Natural killer cell (primary cell): ENCODE measurements at regions not wholly inside any gene's neighbourhood (a gene's known extent, or its start where the extent isn't known, plus 50 kb on each side); places are given as distances from the start of the nearest gene placed in this dataset.

Source experiments
- ATAC-seq, 3 donors: fragments of 150-1000 bp in 2 of 3; fragments of 200-7000 bp in 1 of 3; cut with Tn5 transposase; 1 replicate in 1 of 3; 2 replicates in 2 of 3; pipeline ENCODE4 v1.10.0; 2021; ENCODE audit warnings: mild to moderate bottlenecking in 2 of 3, moderate library complexity in 2 of 3
- DNase-seq, 2 donors: peaks; one replicate each; pipeline versions ENCODE4 v3.0.0 to v3.0.0-alpha.2; 2013 to 2021; ENCODE audit warnings: mixed read lengths in 1 of 2
- H3K27ac ChIP-seq: one replicate; pipeline ENCODE4 v1.5.1; 2013; ENCODE audit warnings: mild to moderate bottlenecking, low read length
- H3K27me3 ChIP-seq: one replicate; pipeline ENCODE4 v1.6.1; 2013; ENCODE audit warnings: low read length; ENCODE audit not compliant: control insufficient read depth, insufficient read depth
- H3K36me3 ChIP-seq: one replicate; pipeline ENCODE4 v1.6.1; 2013; ENCODE audit warnings: low read length; ENCODE audit not compliant: control insufficient read depth, insufficient read depth
- H3K4me1 ChIP-seq: one replicate; pipeline ENCODE4 v1.6.1; 2013; ENCODE audit warnings: low read length; ENCODE audit not compliant: control insufficient read depth, insufficient read depth
- H3K4me3 ChIP-seq: one replicate; pipeline ENCODE4 v1.5.1; 2013; ENCODE audit warnings: low read length
- H3K9me3 ChIP-seq: one replicate; pipeline ENCODE4 v1.6.1; 2013; ENCODE audit warnings: low read length; ENCODE audit not compliant: control insufficient read depth, insufficient read depth
- H3K27ac Mint-ChIP-seq, 2 donors: one replicate each; pipeline ENCODE4 v1.8.0; 2022; ENCODE audit warnings: mild to moderate bottlenecking in 2 of 2, mixed read lengths in 2 of 2, moderate library complexity in 1 of 2
- H3K27me3 Mint-ChIP-seq, 2 donors: one replicate each; pipeline ENCODE4 v1.8.0; 2022; ENCODE audit warnings: low read depth in 2 of 2, mixed read lengths in 2 of 2
- H3K36me3 Mint-ChIP-seq: one replicate; pipeline ENCODE4 v1.8.0; 2022; ENCODE audit warnings: mixed read lengths
- H3K4me1 Mint-ChIP-seq, 2 donors: one replicate each; pipeline ENCODE4 v1.8.0; 2022; ENCODE audit warnings: mixed read lengths in 2 of 2
- H3K4me3 Mint-ChIP-seq: one replicate; pipeline ENCODE4 v1.8.0; 2022; ENCODE audit warnings: mild to moderate bottlenecking, moderate library complexity, mixed read lengths
- H3K9me3 Mint-ChIP-seq, 2 donors: one replicate each; pipeline ENCODE4 v1.8.0; 2022; ENCODE audit warnings: mixed read lengths in 2 of 2
- WGBS: methylation state at CpG from one replicate; pipeline ENCODE4 v1.1.7; 2013; ENCODE audit warnings: missing lambda C conversion rate; ENCODE audit not compliant: insufficient coverage; 5-methylcytosine and 5-hydroxymethylcytosine counted together
- intact Hi-C: fragments of 100-400 bp; cut with micrococcal nuclease; formaldehyde crosslinking; loops from one replicate; pipeline ENCODE4 v1.14.2; 2022
- TF ChIP-seq, protein P1 (sequence below): fragments of 200-600 bp; IDR thresholded peaks from one replicate; pipeline ENCODE4 v1.8.0; 2022; ENCODE audit warnings: antibody characterized with exemption

DNA sequence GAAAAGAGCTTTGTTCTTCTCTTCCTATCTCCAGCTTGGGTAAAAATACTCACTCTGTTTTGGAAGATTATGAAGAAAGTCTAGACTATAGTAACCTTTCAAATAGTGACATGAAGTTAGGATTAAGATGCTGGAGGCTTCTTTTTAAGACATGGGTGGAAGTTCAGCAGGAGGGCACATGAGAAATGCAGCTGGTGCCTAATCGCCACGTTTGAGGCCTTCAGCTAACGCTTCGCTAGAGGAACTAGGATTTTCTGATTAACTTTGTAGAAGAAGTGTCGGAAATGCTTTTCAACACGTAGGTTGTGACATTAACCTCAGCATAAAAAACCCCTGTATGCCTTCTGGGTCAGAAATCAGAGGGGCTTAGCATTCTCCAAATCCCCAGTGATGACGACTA, 348.1 kb upstream of the MAP3K7 start:
- peaks cover 3% of the 10 kb centered on the region for H3K27me3 ChIP-seq
- Mint-ChIP-seq H3K27ac (no peak overlapping the region), H3K27me3 (peaks cover 3 to 6% of the 10 kb centered on the region in 2 donors), H3K4me1 (no peaks in the 10 kb centered on the region), H3K4me3 (no peak overlapping the region), H3K9me3 (no peaks in the 10 kb centered on the region), H3K36me3 (no peaks in the 10 kb centered on the region)
- no peak overlapping the region for H3K27ac ChIP-seq
- H3K36me3 ChIP-seq: no peaks in the 10 kb centered on the region
- TF ChIP-seq, protein P1, sequence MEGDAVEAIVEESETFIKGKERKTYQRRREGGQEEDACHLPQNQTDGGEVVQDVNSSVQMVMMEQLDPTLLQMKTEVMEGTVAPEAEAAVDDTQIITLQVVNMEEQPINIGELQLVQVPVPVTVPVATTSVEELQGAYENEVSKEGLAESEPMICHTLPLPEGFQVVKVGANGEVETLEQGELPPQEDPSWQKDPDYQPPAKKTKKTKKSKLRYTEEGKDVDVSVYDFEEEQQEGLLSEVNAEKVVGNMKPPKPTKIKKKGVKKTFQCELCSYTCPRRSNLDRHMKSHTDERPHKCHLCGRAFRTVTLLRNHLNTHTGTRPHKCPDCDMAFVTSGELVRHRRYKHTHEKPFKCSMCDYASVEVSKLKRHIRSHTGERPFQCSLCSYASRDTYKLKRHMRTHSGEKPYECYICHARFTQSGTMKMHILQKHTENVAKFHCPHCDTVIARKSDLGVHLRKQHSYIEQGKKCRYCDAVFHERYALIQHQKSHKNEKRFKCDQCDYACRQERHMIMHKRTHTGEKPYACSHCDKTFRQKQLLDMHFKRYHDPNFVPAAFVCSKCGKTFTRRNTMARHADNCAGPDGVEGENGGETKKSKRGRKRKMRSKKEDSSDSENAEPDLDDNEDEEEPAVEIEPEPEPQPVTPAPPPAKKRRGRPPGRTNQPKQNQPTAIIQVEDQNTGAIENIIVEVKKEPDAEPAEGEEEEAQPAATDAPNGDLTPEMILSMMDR: no peak
- no peaks in the 10 kb centered on the region for H3K4me1 ChIP-seq
- DNase-seq: no peak
- WGBS: 29% methylated on average over 6 of the region's 7 CpGs
- H3K9me3 ChIP-seq: no peaks in the 10 kb centered on the region
- intact Hi-C loops: no loop called here
- no peak overlapping the region for H3K4me3 ChIP-seq
- no peak for ATAC-seq

DNA sequence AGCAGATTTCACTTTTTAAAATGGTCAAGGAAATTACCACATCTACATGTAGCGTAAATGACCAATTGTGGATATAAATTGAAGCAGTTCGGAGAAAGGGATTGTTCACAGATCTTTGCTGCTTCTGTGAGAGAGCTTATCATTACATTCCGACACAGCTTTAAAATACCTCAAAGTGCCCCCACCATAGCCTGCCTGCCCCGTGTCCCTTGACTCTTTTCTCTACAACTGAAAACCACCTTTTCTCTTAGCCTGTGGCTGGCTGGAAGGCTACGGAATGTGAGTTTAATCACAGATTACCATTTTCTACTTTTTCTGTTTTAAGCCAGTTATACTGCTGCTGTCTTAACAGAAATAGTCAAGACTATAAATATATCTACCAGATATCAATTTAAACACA, 347.2 kb upstream of the MAP3K7 start:
- no peak overlapping the region for H3K27ac Mint-ChIP-seq
- H3K4me1 Mint-ChIP-seq: no peaks in the 10 kb centered on the region

DNA sequence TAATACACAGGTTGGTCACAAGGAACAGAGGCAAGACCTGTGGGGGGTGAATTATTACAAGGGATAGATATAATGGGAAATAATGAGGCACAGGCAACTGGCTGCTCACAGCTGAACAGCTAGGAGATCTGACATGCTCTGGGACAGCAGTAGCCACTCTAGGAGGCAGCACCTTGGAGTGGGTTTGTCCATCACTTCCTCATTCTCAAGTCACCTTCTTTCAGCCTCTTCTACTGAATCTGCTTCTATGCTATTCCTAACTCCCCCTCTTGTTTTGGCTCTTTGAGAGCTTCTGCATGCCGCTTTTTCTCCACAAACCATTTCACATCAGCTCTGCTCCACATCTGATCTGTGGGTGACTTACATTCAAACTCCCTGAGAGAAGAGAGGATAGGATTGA, 345.5 kb upstream of the MAP3K7 start:
- no peaks in the 10 kb centered on the region for H3K36me3 Mint-ChIP-seq
- ATAC-seq: no peak

More for the DNA sequence above, 347.2 kb upstream of the MAP3K7 start:
- ATAC-seq: no peak
- no peak for DNase-seq
- intact Hi-C loops: no loop called here
- Histone ChIP-seq H3K27me3 (peaks cover 5% of the 10 kb centered on the region), H3K4me1 (no peaks in the 10 kb centered on the region), H3K4me3 (no peak overlapping the region), H3K27ac (no peak overlapping the region), H3K9me3 (no peaks in the 10 kb centered on the region), H3K36me3 (no peaks in the 10 kb centered on the region)
- Mint-ChIP-seq H3K4me3 (no peak overlapping the region), H3K27me3 (peaks cover 3 to 6% of the 10 kb centered on the region in 2 donors), H3K36me3 (no peaks in the 10 kb centered on the region), H3K9me3 (no peaks in the 10 kb centered on the region)
- WGBS: 94% methylated on average over 5 of the region's 5 CpGs
- TF ChIP-seq, protein P1: no peak

DNA sequence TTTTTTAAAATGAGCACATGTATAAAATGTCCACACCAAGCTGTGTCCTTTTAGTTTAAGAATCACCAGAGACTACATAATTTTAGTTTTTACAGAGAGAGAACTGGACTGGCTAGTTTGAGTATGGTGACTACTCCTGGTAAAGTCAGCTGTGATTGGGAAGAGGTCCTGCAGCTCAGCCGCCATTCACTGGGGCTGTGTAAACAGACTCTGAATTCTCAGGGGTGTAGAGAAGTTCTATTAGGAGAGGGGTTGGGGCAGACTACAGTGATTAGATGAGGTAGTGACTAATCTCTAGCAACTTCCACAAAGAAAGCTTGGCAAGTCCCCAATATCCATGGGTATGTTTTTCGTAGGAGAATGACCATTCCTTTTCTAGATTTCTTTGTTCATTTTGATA, 341.2 kb upstream of the MAP3K7 start:
- H3K27me3 Mint-ChIP-seq: peaks cover 0 to 6% of the 10 kb centered on the region in 2 donors
- intact Hi-C loops: no loop called here
- H3K9me3 Mint-ChIP-seq: peaks cover 0 to 2% of the 10 kb centered on the region in 2 donors
- H3K9me3 ChIP-seq: no peaks in the 10 kb centered on the region
- no peak overlapping the region for H3K4me3 Mint-ChIP-seq
- no peaks in the 10 kb centered on the region for H3K36me3 ChIP-seq
- no peaks in the 10 kb centered on the region for H3K36me3 Mint-ChIP-seq
- H3K27me3 ChIP-seq: peaks cover 5% of the 10 kb centered on the region
- 95% methylated on average over 1 of the region's 2 CpGs for WGBS
- TF ChIP-seq, protein P1: no peak
- no peak overlapping the region for H3K27ac Mint-ChIP-seq
- no peaks in the 10 kb centered on the region for H3K4me1 ChIP-seq
- no peak overlapping the region for H3K27ac ChIP-seq
- H3K4me3 ChIP-seq: no peak overlapping the region
- ATAC-seq (no peak), DNase-seq (no peak)
- no peaks in the 10 kb centered on the region for H3K4me1 Mint-ChIP-seq

More for the DNA sequence above, 345.5 kb upstream of the MAP3K7 start:
- no peaks in the 10 kb centered on the region for H3K36me3 ChIP-seq
- WGBS: 89% methylated on average over 1 of the region's 1 CpG
- Mint-ChIP-seq H3K4me1 (no peaks in the 10 kb centered on the region), H3K27ac (no peak overlapping the region), H3K27me3 (peaks cover 3 to 6% of the 10 kb centered on the region in 2 donors), H3K9me3 (no peaks in the 10 kb centered on the region), H3K4me3 (no peak overlapping the region)
- no peak overlapping the region for H3K4me3 ChIP-seq
- TF ChIP-seq, protein P1: no peak
- H3K9me3 ChIP-seq: no peaks in the 10 kb centered on the region
- intact Hi-C loops: no loop called here
- H3K4me1 ChIP-seq: no peaks in the 10 kb centered on the region
- DNase-seq: no peak
- no peak overlapping the region for H3K27ac ChIP-seq
- peaks cover 5% of the 10 kb centered on the region for H3K27me3 ChIP-seq
